A673 (cell line): ENCODE measurements at regions not wholly inside any gene's neighbourhood (a gene's known extent, or its start where the extent isn't known, plus 50 kb on each side); places are given as distances from the start of the nearest gene placed in this dataset.

ENCODE experiments used
- EZH2 ChIP-seq: fragments of 200-600 bp; sonication (generic); IDR thresholded peaks from 2 replicates; pipeline ENCODE4 v1.6.1; 2017; ENCODE audit warnings: borderline replicate concordance, low read depth, mild to moderate bottlenecking, mixed read lengths, antibody characterized with exemption, low read length; ENCODE audit not compliant: poor library complexity, severe bottlenecking
- TF ChIP-seq, protein P1 (sequence below): fragments of 300-800, 200-600 bp; sonication (generic); conservative IDR thresholded peaks from 2 replicates; pipeline ENCODE4 v1.5.1; 2017; ENCODE audit warnings: low read depth, mild to moderate bottlenecking, antibody characterized with exemption, low read length, moderate library complexity, mixed read lengths

DNA sequence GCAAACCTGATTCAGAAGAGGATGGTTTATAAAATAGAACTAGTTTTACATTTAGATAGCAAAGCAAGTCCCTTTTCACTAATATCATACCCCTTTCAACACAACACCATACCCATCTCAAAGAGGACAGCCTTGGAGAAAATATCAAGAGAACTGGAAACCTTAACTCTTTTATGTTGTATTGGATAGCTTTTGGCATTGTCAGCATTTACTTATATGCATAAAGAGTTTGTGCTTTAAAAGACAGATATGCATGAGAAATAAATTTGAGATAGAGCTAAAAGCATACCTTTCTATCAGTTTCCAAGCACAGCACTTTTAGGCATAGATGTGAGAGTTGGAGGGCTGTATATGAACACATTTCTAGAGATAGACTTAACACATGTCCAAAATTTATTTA lies 799.3 kb upstream of the ACO1 start:
- TF ChIP-seq, protein P1, sequence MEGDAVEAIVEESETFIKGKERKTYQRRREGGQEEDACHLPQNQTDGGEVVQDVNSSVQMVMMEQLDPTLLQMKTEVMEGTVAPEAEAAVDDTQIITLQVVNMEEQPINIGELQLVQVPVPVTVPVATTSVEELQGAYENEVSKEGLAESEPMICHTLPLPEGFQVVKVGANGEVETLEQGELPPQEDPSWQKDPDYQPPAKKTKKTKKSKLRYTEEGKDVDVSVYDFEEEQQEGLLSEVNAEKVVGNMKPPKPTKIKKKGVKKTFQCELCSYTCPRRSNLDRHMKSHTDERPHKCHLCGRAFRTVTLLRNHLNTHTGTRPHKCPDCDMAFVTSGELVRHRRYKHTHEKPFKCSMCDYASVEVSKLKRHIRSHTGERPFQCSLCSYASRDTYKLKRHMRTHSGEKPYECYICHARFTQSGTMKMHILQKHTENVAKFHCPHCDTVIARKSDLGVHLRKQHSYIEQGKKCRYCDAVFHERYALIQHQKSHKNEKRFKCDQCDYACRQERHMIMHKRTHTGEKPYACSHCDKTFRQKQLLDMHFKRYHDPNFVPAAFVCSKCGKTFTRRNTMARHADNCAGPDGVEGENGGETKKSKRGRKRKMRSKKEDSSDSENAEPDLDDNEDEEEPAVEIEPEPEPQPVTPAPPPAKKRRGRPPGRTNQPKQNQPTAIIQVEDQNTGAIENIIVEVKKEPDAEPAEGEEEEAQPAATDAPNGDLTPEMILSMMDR = no peak
- TF ChIP-seq EZH2 = no peak
